ENCODE measurements at regions not wholly inside any gene's neighbourhood (a gene's known extent, or its start where the extent isn't known, plus 50 kb on each side); places are given as distances from the start of the nearest gene placed in this dataset.

GRCh38 chr2:144943293-144943941 lies 423.5 kb upstream of the ZEB2 start:
- H3K27ac ChIP-seq (ENCODE audit: low read length): no peak overlapping the region

GRCh38 chr2:144942516-144943256 lies 422.8 kb upstream of the ZEB2 start:
- no peak for DNase-seq (ENCODE audit: low read depth, low spot score)
- CTCF ChIA-PET: no interaction called here
- no peak for ATAC-seq
- POLR2A ChIA-PET: no interaction called here
- H3K27me3 ChIP-seq (ENCODE audit: control insufficient read depth, insufficient read depth, low read length): no peaks in the 10 kb centered on the region
- H3K27ac ChIP-seq (ENCODE audit: low read length): no peak overlapping the region
- no TSS peak for BruUV-seq (replicated peaks)
- H3K4me1 ChIP-seq (ENCODE audit: control insufficient read depth, insufficient read depth, low read length): no peaks in the 10 kb centered on the region
- no peak for TF ChIP-seq REST (IDR thresholded peaks at IDR 0.05; ENCODE audit: insufficient read depth in 1 of 2, low read depth in 2 of 2, low read length in 1 of 2)
- TF ChIP-seq, protein P1, sequence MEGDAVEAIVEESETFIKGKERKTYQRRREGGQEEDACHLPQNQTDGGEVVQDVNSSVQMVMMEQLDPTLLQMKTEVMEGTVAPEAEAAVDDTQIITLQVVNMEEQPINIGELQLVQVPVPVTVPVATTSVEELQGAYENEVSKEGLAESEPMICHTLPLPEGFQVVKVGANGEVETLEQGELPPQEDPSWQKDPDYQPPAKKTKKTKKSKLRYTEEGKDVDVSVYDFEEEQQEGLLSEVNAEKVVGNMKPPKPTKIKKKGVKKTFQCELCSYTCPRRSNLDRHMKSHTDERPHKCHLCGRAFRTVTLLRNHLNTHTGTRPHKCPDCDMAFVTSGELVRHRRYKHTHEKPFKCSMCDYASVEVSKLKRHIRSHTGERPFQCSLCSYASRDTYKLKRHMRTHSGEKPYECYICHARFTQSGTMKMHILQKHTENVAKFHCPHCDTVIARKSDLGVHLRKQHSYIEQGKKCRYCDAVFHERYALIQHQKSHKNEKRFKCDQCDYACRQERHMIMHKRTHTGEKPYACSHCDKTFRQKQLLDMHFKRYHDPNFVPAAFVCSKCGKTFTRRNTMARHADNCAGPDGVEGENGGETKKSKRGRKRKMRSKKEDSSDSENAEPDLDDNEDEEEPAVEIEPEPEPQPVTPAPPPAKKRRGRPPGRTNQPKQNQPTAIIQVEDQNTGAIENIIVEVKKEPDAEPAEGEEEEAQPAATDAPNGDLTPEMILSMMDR (IDR thresholded peaks at IDR 0.05): no peak
- in situ Hi-C loops (cut with HindIII; ENCODE audit: low pct_unique_long_range_greater_than_20kb, low sequenced_read_pairs): no loop called here
- no peak overlapping the region for H3K4me3 ChIP-seq (ENCODE audit: low read depth in 2 of 2, low read length in 2 of 2)
- no peaks in the 10 kb centered on the region for H3K36me3 ChIP-seq (ENCODE audit: control insufficient read depth, insufficient read depth, low read length)
- intact Hi-C loops (cut with micrococcal nuclease; ENCODE audit: unreplicated experiment): no loop called here
- H3K9me3 ChIP-seq (ENCODE audit: control insufficient read depth, insufficient read depth, low read depth, low read length): no peaks in the 10 kb centered on the region

More at GRCh38 chr2:144943293-144943941, 423.5 kb upstream of the ZEB2 start:
- POLR2A ChIA-PET: no interaction called here
- CTCF ChIA-PET: no interaction called here
- Histone ChIP-seq H3K27me3 (ENCODE audit: control insufficient read depth, insufficient read depth, low read length) (no peaks in the 10 kb centered on the region), H3K4me1 (ENCODE audit: control insufficient read depth, insufficient read depth, low read length) (no peaks in the 10 kb centered on the region), H3K4me3 (ENCODE audit: low read depth in 2 of 2, low read length in 2 of 2) (no peak overlapping the region), H3K9me3 (ENCODE audit: control insufficient read depth, insufficient read depth, low read depth, low read length) (no peaks in the 10 kb centered on the region), H3K36me3 (ENCODE audit: control insufficient read depth, insufficient read depth, low read length) (no peaks in the 10 kb centered on the region)
- TF ChIP-seq POLR2AphosphoS5 (IDR thresholded peaks at IDR 0.05; ENCODE audit: low read depth, low read length) (no peak), REST (IDR thresholded peaks at IDR 0.05; ENCODE audit: insufficient read depth in 1 of 2, low read depth in 2 of 2, low read length in 1 of 2) (no peak), TCF7L2 (IDR thresholded peaks at IDR 0.05; ENCODE audit: low read depth, low read length) (no peak), SIN3A (IDR thresholded peaks at IDR 0.05; ENCODE audit: borderline replicate concordance, insufficient read depth, low read depth, low read length) (no peak)
- TF ChIP-seq, protein P1 (IDR thresholded peaks at IDR 0.05): no peak
- no TSS peak for BruUV-seq (replicated peaks)
- in situ Hi-C loops (cut with HindIII; ENCODE audit: low pct_unique_long_range_greater_than_20kb, low sequenced_read_pairs): no loop called here
- DNase-seq (ENCODE audit: low read depth, low spot score) (no peak), ATAC-seq (no peak)
- intact Hi-C loops (cut with micrococcal nuclease; ENCODE audit: unreplicated experiment): no loop called here
